Hematopoietic multipotent progenitor cell (in vitro differentiated cells): ENCODE measurements at regions not wholly inside any gene's neighbourhood (a gene's known extent, or its start where the extent isn't known, plus 50 kb on each side); places are given as distances from the start of the nearest gene placed in this dataset. TPM values are rescaled to one million over a fixed set of nuclear protein-coding genes. Genes with fewer than 3 reads are reported as not detected.

Experiments
- small RNA-seq: library from RNA; depleted of rRNA; stranded (forward); fragments of <200 nt; gene quantifications from one replicate; pipeline ENCODE3, GENCODE V24; 2012

Small RNA genes lying in the stretch of these regions (small RNA-seq; reads per million reads assigned to genes)
- not detected for gene AC005002.2
